ENCODE measurements at regions not wholly inside any gene's neighbourhood (a gene's known extent, or its start where the extent isn't known, plus 50 kb on each side); places are given as distances from the start of the nearest gene placed in this dataset.

DNA sequence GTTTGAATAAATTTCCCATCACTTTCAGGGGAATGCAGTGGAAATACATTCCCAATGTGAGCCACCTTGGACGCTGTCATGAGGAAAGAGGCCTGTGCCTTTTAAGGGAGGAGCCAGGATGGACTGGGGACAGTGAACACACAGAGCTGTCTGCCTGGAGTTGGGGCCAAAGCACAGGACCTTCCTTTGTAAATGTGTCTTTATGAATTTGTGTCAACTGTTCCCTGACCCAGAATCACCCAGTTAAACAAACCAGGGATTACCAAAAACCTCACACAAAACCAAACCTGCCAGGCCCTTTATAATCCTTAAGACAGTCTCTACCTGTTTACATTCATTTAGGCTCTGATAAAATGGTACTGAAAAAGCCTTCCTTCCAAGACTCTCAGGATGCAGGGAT is 513.7 kb downstream of the MAFB start:
- no peak overlapping the region for H3K4ac ChIP-seq (replicated peaks; ENCODE audit: insufficient read length, low read depth, low read length)
- no peaks in the 10 kb centered on the region for H3K27me3 ChIP-seq (replicated peaks in 1 of 4; ENCODE audit: control insufficient read depth in 3 of 4, extremely low read depth in 1 of 4, insufficient read depth in 3 of 4, low read length in 3 of 4)
- no peak overlapping the region for H3K9ac ChIP-seq (replicated peaks in 1 of 4; ENCODE audit: extremely low read depth in 1 of 4, low read depth in 3 of 4, low read length in 3 of 4)
- no peaks in the 10 kb centered on the region for H3K79me2 ChIP-seq (ENCODE audit: control insufficient read depth in 1 of 2, insufficient read depth in 2 of 2, low read length in 2 of 2)
- H2BK15ac ChIP-seq (ENCODE audit: low read length) = no peak overlapping the region
- H3K56ac ChIP-seq (replicated peaks; ENCODE audit: insufficient read length, low read depth, low read length) = no peak overlapping the region
- no peak overlapping the region for H4K8ac ChIP-seq (ENCODE audit: extremely low read depth, insufficient read depth, low read length)
- DNase-seq (ENCODE audit: low read depth in 1 of 2, low spot score in 2 of 2) (no peak), FAIRE-seq (no peak)
- H2AK5ac ChIP-seq (ENCODE audit: low read depth, low read length) = no peak overlapping the region
- no peaks in the 10 kb centered on the region for H3K79me1 ChIP-seq (ENCODE audit: low read depth, low read length)
- no peaks in the 10 kb centered on the region for H3K23me2 ChIP-seq (ENCODE audit: low read depth, low read length)
- no peak overlapping the region for H3K14ac ChIP-seq (ENCODE audit: insufficient read length)
- no peaks in the 10 kb centered on the region for H3K9me3 ChIP-seq (ENCODE audit: insufficient read depth in 2 of 2, low read depth in 1 of 2, low read length in 1 of 2)
- H3K36me3 ChIP-seq (ENCODE audit: control insufficient read depth in 2 of 4, insufficient read depth in 4 of 4, low read length in 3 of 4) = no peaks in the 10 kb centered on the region
- peaks cover 0 to 3% (median 0%) of the 10 kb centered on the region in 4 experiments; a peak in 3 of 7 replicates for H3K4me1 ChIP-seq (replicated peaks in 1 of 4; ENCODE audit: control insufficient read depth in 3 of 4, insufficient read depth in 4 of 4, low read length in 3 of 4)
- H3K4me3 ChIP-seq (ENCODE audit: extremely low read depth in 1 of 4, insufficient read depth in 2 of 4, low read depth in 3 of 4, low read length in 4 of 4) = no peak overlapping the region
- no peaks in the 10 kb centered on the region for H4K20me1 ChIP-seq (replicated peaks in 1 of 2; ENCODE audit: control insufficient read depth in 1 of 2, insufficient read depth in 2 of 2, low read length in 2 of 2)
- H4K91ac ChIP-seq (replicated peaks; ENCODE audit: insufficient read length, low read length) = no peak overlapping the region
- POLR2A ChIA-PET (ENCODE audit: partially characterized antibody) = no interaction called here
- no peak overlapping the region for H3K18ac ChIP-seq (ENCODE audit: extremely low read depth, low read length)
- H2BK120ac ChIP-seq (replicated peaks; ENCODE audit: low read depth, low read length) = no peak overlapping the region
- no peak overlapping the region for H2BK5ac ChIP-seq (ENCODE audit: low read depth, low read length)
- H2AFZ ChIP-seq (ENCODE audit: low read length) = no peak overlapping the region
- H2BK20ac ChIP-seq (ENCODE audit: low read length) = no peak overlapping the region
- H3K27ac ChIP-seq (ENCODE audit: low read depth, low read length) = no peak overlapping the region
- CTCF ChIA-PET (ENCODE audit: partially characterized antibody) = interaction anchor here (1.5 to 2.5 kb wide), 2 partner anchors 13 to 16 kb away, joined by 6 to 9 read pairs; no protein-coding TSS in a partner anchor
- WGBS, 2 experiments (ENCODE audit: extremely low coverage in 1 of 2, insufficient coverage in 1 of 2, insufficient read length in 1 of 2, insufficient replicate concordance in 2 of 2, low coverage in 1 of 2, low lambda C conversion rate in 2 of 2, missing lambda C conversion rate in 1 of 2) = 79% methylated on average over 1 of the region's 1 CpG; no CpG with 5 or more reads in 1 of the 2 experiments
- H3K4me2 ChIP-seq (ENCODE audit: insufficient read depth in 1 of 2, low read depth in 2 of 2, low read length in 2 of 2) = no peak overlapping the region
- H4K5ac ChIP-seq (ENCODE audit: insufficient read length, low read depth, low read length) = no peak overlapping the region
- H2BK12ac ChIP-seq (ENCODE audit: low read depth, low read length) = no peak overlapping the region
- H3K23ac ChIP-seq (ENCODE audit: insufficient read length) = no peak overlapping the region
- TF ChIP-seq CTBP2 (IDR thresholded peaks at IDR 0.05; ENCODE audit: borderline replicate concordance, insufficient read depth, insufficient read length, low read length) = no peak
- TF ChIP-seq CHD1 (IDR thresholded peaks at IDR 0.05; ENCODE audit: low read depth, low read length) = no peak
- TF ChIP-seq HDAC2 (IDR thresholded peaks at IDR 0.05; ENCODE audit: borderline replicate concordance in 1 of 2, low read depth in 2 of 2, low read length in 2 of 2) = no peak
